ENCODE measurements at regions not wholly inside any gene's neighbourhood (a gene's known extent, or its start where the extent isn't known, plus 50 kb on each side); places are given as distances from the start of the nearest gene placed in this dataset.

- H3K4me3 ChIP-seq (ENCODE audit: low read length): no peak overlapping the region
- TF ChIP-seq, protein P1, sequence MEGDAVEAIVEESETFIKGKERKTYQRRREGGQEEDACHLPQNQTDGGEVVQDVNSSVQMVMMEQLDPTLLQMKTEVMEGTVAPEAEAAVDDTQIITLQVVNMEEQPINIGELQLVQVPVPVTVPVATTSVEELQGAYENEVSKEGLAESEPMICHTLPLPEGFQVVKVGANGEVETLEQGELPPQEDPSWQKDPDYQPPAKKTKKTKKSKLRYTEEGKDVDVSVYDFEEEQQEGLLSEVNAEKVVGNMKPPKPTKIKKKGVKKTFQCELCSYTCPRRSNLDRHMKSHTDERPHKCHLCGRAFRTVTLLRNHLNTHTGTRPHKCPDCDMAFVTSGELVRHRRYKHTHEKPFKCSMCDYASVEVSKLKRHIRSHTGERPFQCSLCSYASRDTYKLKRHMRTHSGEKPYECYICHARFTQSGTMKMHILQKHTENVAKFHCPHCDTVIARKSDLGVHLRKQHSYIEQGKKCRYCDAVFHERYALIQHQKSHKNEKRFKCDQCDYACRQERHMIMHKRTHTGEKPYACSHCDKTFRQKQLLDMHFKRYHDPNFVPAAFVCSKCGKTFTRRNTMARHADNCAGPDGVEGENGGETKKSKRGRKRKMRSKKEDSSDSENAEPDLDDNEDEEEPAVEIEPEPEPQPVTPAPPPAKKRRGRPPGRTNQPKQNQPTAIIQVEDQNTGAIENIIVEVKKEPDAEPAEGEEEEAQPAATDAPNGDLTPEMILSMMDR (conservative IDR thresholded peaks at IDR 0.05; ENCODE audit: low read length): no peak
- DNase-seq (ENCODE audit: low read depth): peak; percentile 53
Measured at GRCh38 chr9:16241231-16241630, 629.2 kb downstream of the BNC2 start.

GRCh38 chr9:16243798-16244197 is 626.7 kb downstream of the BNC2 start:
- no peak for DNase-seq (ENCODE audit: low read depth)
- H3K4me3 ChIP-seq (ENCODE audit: low read length): no peak overlapping the region
- TF ChIP-seq, protein P1 (conservative IDR thresholded peaks at IDR 0.05; ENCODE audit: low read length): no peak

DNA sequence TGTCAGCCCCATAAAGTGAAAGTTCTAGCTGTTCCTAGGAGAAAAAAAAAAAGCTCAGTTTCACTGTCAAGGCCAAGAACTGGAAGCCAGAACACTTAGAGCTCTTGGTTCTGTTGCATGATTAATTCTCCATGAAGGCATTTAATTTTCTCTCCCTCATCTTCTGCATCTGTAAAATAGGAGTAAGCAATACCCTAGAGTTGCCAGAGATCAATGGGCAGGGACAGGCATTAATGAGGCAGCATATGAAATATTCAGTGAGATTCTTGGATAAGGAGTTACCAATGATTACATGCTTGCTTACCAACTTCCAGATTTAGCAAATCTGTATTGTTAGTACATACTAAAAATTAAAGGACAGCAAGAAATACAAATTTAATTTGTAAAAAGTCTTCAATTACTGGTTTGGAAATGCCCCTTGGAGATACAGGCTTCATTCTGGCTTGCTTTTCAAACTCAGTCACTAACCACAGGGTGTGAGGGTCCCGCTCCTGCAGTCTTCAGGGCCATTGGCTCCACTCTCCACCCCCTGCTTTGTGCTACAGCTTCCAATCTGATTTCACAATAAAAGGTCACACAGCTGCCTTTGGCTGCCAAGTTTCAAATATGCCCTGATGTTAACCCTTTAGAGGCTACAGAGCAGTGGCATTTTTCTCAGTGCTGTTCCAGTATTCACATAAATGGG is 624.6 kb downstream of the BNC2 start:
- TF ChIP-seq, protein P1 (conservative IDR thresholded peaks at IDR 0.05; ENCODE audit: low read length): no peak
- no peak overlapping the region for H3K4me3 ChIP-seq (ENCODE audit: low read length)
- peak; percentile 75 for DNase-seq (ENCODE audit: low read depth)

GRCh38 chr9:16246785-16247184 is 623.7 kb downstream of the BNC2 start:
- DNase-seq (ENCODE audit: low read depth): peak; percentile 25
- no peak overlapping the region for H3K4me3 ChIP-seq (ENCODE audit: low read length)
- TF ChIP-seq, protein P1 (conservative IDR thresholded peaks at IDR 0.05; ENCODE audit: low read length): no peak

GRCh38 chr9:16247188-16247875 is 623.1 kb downstream of the BNC2 start:
- peak; percentile 87 for DNase-seq (ENCODE audit: low read depth)
- TF ChIP-seq, protein P1 (conservative IDR thresholded peaks at IDR 0.05; ENCODE audit: low read length): no peak
- H3K4me3 ChIP-seq (ENCODE audit: low read length): no peak overlapping the region

DNA sequence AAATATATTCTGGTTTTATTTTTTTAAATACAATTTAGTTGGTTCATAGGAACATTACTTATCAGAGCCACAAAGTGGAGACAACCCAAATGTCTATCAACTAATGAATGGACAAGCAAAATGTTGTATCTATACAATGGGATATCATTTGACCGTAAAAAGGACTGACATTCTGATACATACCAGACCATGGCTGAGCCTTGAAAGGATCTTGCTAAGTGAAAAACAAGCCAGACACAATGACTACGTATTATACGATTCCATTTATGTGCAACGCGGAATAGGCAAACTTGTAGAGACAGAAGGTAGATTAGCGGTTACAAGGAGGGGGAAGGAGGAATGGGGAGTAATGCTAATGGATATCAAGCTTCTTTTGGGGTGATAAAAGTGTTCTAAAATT is 621.6 kb downstream of the BNC2 start:
- TF ChIP-seq, protein P1 (conservative IDR thresholded peaks at IDR 0.05; ENCODE audit: low read length): no peak
- no peak for DNase-seq (ENCODE audit: low read depth)
- H3K4me3 ChIP-seq (ENCODE audit: low read length): no peak overlapping the region

GRCh38 chr9:16252616-16253015 is 617.9 kb downstream of the BNC2 start:
- no peak for DNase-seq (ENCODE audit: low read depth)
- H3K4me3 ChIP-seq (ENCODE audit: low read length): no peak overlapping the region
- TF ChIP-seq, protein P1 (conservative IDR thresholded peaks at IDR 0.05; ENCODE audit: low read length): no peak

Data from AG10803 (cell line).